SU-DHL-6 (cell line): ENCODE measurements at regions not wholly inside any gene's neighbourhood (a gene's known extent, or its start where the extent isn't known, plus 50 kb on each side); places are given as distances from the start of the nearest gene placed in this dataset.

Source experiments
- CTCF ChIP-seq: fragments of 200-600 bp; sonication (generic); IDR thresholded peaks from one replicate; pipeline ENCODE4 v1.5.1; 2017; ENCODE audit warnings: antibody characterized with exemption, mild to moderate bottlenecking, low read length, moderate library complexity; ENCODE audit not compliant: insufficient read depth, poor library complexity, severe bottlenecking
- EZH2phosphoT487 ChIP-seq: fragments of 200-600 bp; sonication (generic), shearing (Covaris generic); conservative IDR thresholded peaks from 2 replicates; pipeline ENCODE4 v1.6.1; 2018; ENCODE audit warnings: mild to moderate bottlenecking, antibody characterized with exemption, low read length, moderate library complexity, mixed read lengths

DNA sequence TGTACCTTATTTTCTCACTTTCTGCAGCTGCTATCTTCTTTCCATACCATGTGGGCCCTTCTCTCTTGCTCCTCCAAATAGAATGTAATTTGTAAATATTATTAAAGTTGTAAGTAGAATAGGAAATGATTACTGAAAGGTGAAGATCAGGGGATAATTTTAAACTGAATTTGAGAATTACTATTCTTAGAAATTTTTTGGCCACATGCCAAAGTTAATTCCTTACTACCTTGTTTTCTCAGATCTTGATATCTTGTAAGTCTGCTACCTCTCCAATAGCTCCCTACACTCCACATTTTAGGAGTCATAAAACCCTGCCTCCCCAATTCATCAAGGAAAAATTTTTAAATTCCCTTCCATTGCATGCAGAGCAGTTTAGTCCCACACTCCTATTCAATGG lies 442.7 kb downstream of the SATB2 start:
- TF ChIP-seq CTCF, result no peak
- no peak for TF ChIP-seq EZH2phosphoT487
